ENCODE measurements at regions not wholly inside any gene's neighbourhood (a gene's known extent, or its start where the extent isn't known, plus 50 kb on each side); places are given as distances from the start of the nearest gene placed in this dataset.

- no peak for DNase-seq (ENCODE audit: low spot score)
These were observed 644.2 kb upstream of the SEMA6A start for GRCh38 chr5:117218789-117219188.

GRCh38 chr5:117212866-117213265 is 638.2 kb upstream of the SEMA6A start:
- no peak for DNase-seq (ENCODE audit: low spot score)

GRCh38 chr5:117210796-117211195 is 636.2 kb upstream of the SEMA6A start:
- DNase-seq (ENCODE audit: low spot score), result no peak

- DNase-seq (ENCODE audit: low spot score), result no peak
These were observed 634.9 kb upstream of the SEMA6A start for GRCh38 chr5:117209479-117209878.

- no peak for DNase-seq (ENCODE audit: low spot score)
These were observed 632.6 kb upstream of the SEMA6A start for GRCh38 chr5:117207088-117207668.

GRCh38 chr5:117205894-117206293 is 631.3 kb upstream of the SEMA6A start:
- no peak for DNase-seq (ENCODE audit: low spot score)

GRCh38 chr5:117204926-117205869 is 630.6 kb upstream of the SEMA6A start:
- DNase-seq (ENCODE audit: low spot score), result no peak

- DNase-seq (ENCODE audit: low spot score), result no peak
These were observed 629.8 kb upstream of the SEMA6A start for GRCh38 chr5:117204404-117204803.

GRCh38 chr5:117203584-117203983 is 629.0 kb upstream of the SEMA6A start:
- no peak for DNase-seq (ENCODE audit: low spot score)

- DNase-seq (ENCODE audit: low spot score), result no peak
These were observed 626.4 kb upstream of the SEMA6A start for GRCh38 chr5:117201001-117201400.

GRCh38 chr5:117195076-117195475 is 620.5 kb upstream of the SEMA6A start:
- DNase-seq (ENCODE audit: low spot score), result no peak

GRCh38 chr5:117191251-117191650 is 616.6 kb upstream of the SEMA6A start:
- no peak for DNase-seq (ENCODE audit: low spot score)

GRCh38 chr5:117189784-117190183 is 615.2 kb upstream of the SEMA6A start:
- no peak for DNase-seq (ENCODE audit: low spot score)

GRCh38 chr5:117188211-117188610 is 613.6 kb upstream of the SEMA6A start:
- DNase-seq (ENCODE audit: low spot score), result no peak

GRCh38 chr5:117186751-117187150 is 612.1 kb upstream of the SEMA6A start:
- DNase-seq (ENCODE audit: low spot score), result no peak

- no peak for DNase-seq (ENCODE audit: low spot score)
These were observed 608.7 kb upstream of the SEMA6A start for GRCh38 chr5:117183326-117183725.

- no peak for DNase-seq (ENCODE audit: low spot score)
These were observed 607.5 kb upstream of the SEMA6A start for GRCh38 chr5:117182104-117182503.

- DNase-seq (ENCODE audit: low spot score), result no peak
These were observed 602.7 kb upstream of the SEMA6A start for GRCh38 chr5:117177302-117177701.

- no peak for DNase-seq (ENCODE audit: low spot score)
These were observed 590.4 kb upstream of the SEMA6A start for GRCh38 chr5:117165068-117165467.

- no peak for DNase-seq (ENCODE audit: low spot score)
These were observed 587.2 kb upstream of the SEMA6A start for GRCh38 chr5:117161718-117162335.

GRCh38 chr5:117160391-117160790 is 585.8 kb upstream of the SEMA6A start:
- no peak for DNase-seq (ENCODE audit: low spot score)

GRCh38 chr5:117149312-117149711 is 574.7 kb upstream of the SEMA6A start:
- no peak for DNase-seq (ENCODE audit: low spot score)

GRCh38 chr5:117144086-117144485 is 569.5 kb upstream of the SEMA6A start:
- DNase-seq (ENCODE audit: low spot score), result no peak
